NT2/D1 (cell line): ENCODE measurements at regions not wholly inside any gene's neighbourhood (a gene's known extent, or its start where the extent isn't known, plus 50 kb on each side); places are given as distances from the start of the nearest gene placed in this dataset.
"Not testable (repeated sequence)": the region's sequence is repeated elsewhere in the genome, so short reads cannot be mapped to it uniquely, and the experiment has no call there.

ENCODE experiments used
- DNase-seq: peaks from one replicate; pipeline ENCODE4 v3.0.0-alpha.2; 2011; ENCODE audit warnings: low read depth, low spot score
- H3K27me3 ChIP-seq: 2 replicates; pipeline ENCODE4 v1.6.0; 2011; ENCODE audit warnings: mild to moderate bottlenecking; ENCODE audit not compliant: insufficient read length, insufficient read depth
- H3K36me3 ChIP-seq: 2 replicates; pipeline ENCODE4 v1.6.1; 2011; ENCODE audit warnings: mild to moderate bottlenecking, low read length, mixed read lengths; ENCODE audit not compliant: insufficient read depth, insufficient read length
- H3K4me1 ChIP-seq: 2 replicates; pipeline ENCODE4 v1.5.1; 2011; ENCODE audit not compliant: insufficient read depth, insufficient read length
- H3K4me3 ChIP-seq: 2 replicates; pipeline ENCODE4 v1.5.1; 2011; ENCODE audit warnings: low read depth; ENCODE audit not compliant: insufficient read length
- H3K9ac ChIP-seq: 2 replicates; pipeline ENCODE4 v1.6.0; 2011; ENCODE audit warnings: low read depth; ENCODE audit not compliant: insufficient read length
- H3K9me3 ChIP-seq: 2 replicates; pipeline ENCODE4 v1.5.1; 2011; ENCODE audit warnings: mild to moderate bottlenecking, low read length; ENCODE audit not compliant: insufficient read depth
- SUZ12 ChIP-seq: IDR thresholded peaks from 2 replicates; pipeline ENCODE4 v1.6.1; 2011; ENCODE audit not compliant: insufficient read length, insufficient read depth; ENCODE audit errors: extremely low read depth
- YY1 ChIP-seq: IDR thresholded peaks from 2 replicates; pipeline ENCODE4 v1.6.1; 2011; ENCODE audit not compliant: insufficient read length, insufficient read depth
- ZNF274 ChIP-seq: IDR thresholded peaks from 2 replicates; pipeline ENCODE4 v1.6.1; 2011; ENCODE audit warnings: mild to moderate bottlenecking, low read depth, low read length

- no peak for DNase-seq
- no peak for TF ChIP-seq YY1
- no peak for TF ChIP-seq ZNF274
- TF ChIP-seq SUZ12: no peak
- H3K9me3 ChIP-seq: no peaks in the 10 kb centered on the region
- no peaks in the 10 kb centered on the region for H3K27me3 ChIP-seq
- H3K36me3 ChIP-seq: no peaks in the 10 kb centered on the region
- H3K4me3 ChIP-seq: no peak overlapping the region
- H3K4me1 ChIP-seq: no peaks in the 10 kb centered on the region
- H3K9ac ChIP-seq: no peak overlapping the region
Measured at GRCh38 chr7:19915596-19915995, 142.2 kb upstream of the TMEM196 start.

DNA sequence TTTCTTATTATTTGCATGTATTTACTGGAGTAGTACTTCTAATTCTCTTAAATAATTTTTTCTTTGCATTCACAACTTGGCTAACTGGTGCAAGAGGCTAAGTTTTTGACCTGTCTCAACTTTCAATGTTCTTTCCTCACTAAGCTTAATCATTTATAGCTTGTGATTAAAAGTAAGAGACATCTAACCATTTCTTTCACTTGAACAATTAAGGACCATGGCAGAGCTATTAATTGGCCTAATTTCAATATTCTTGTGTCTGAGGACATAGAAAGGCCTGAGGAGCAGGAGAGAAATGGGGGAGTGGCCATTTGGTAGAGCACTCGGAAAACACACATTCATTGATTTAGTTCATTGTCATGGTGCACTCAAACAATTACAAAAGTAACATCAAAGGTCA is 141.4 kb upstream of the TMEM196 start:
- Histone ChIP-seq H3K9ac (no peak overlapping the region), H3K4me3 (no peak overlapping the region), H3K4me1 (no peaks in the 10 kb centered on the region), H3K36me3 (no peaks in the 10 kb centered on the region), H3K9me3 (no peaks in the 10 kb centered on the region), H3K27me3 (no peaks in the 10 kb centered on the region)
- TF ChIP-seq SUZ12: no peak
- TF ChIP-seq YY1: no peak
- no peak for TF ChIP-seq ZNF274
- DNase-seq: no peak

- Histone ChIP-seq H3K9ac (no peak overlapping the region), H3K36me3 (no peaks in the 10 kb centered on the region), H3K4me1 (no peaks in the 10 kb centered on the region), H3K4me3 (no peak overlapping the region), H3K27me3 (no peaks in the 10 kb centered on the region), H3K9me3 (0 out of 2 replicates have a peak, but pooled peaks cover under 1% of the 10 kb centered on the region)
- no peak for DNase-seq
- TF ChIP-seq ZNF274: no peak
- no peak for TF ChIP-seq SUZ12
- TF ChIP-seq YY1: no peak
Measured at GRCh38 chr7:19900118-19900517, 126.7 kb upstream of the TMEM196 start.

DNA sequence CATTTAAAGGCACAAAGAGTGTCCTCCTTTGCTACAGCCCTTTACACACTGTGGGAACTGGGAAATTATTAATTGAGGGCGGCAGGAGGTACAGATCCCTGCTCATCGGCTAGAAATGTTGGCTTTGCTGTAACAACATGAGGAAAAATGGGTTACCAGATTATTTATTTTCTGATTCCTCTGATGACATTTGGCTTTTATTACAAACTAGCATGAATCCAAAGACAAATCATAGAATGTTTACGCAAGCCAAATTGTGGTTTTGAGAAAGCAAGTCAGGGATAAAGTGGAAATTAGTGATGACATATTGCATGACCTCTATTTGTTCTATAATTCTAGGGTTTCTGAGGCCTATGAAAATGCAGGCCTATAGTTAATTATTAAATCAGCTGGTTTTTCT is 126.1 kb upstream of the TMEM196 start:
- DNase-seq: no peak
- H3K9ac ChIP-seq: no peak overlapping the region
- TF ChIP-seq SUZ12 (no peak), ZNF274 (no peak), YY1 (no peak)

DNA sequence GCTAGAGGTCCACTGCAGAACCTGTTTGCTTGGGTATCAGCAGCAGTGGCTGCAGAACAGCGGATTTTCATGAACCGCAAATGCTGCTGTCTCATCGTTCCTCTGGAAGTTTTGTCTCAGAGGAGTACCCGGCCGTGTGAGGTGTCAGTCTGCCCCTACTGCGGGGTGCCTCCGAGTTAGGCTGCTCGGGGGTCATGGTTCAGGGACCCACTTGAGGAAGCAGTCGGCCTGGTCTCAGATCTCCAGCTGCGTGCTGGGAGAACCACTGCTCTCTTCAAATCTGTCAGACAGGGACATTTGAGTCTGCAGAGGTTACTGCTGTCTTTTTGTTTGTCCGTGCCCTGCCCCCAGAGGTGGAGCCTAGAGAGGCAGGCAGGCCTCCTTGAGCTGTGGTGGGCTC is 109.5 kb upstream of the TMEM196 start:
- H3K36me3 ChIP-seq, H3K27me3 ChIP-seq, H3K4me3 ChIP-seq, DNase-seq, H3K4me1 ChIP-seq, H3K9ac ChIP-seq: not testable (repeated sequence)
- H3K9me3 ChIP-seq: peaks cover 11% of the 10 kb centered on the region; the same call in 1 of the 2 replicates

More for the DNA sequence above, 126.1 kb upstream of the TMEM196 start:
- no peaks in the 10 kb centered on the region for H3K9me3 ChIP-seq
- H3K4me3 ChIP-seq: no peak overlapping the region
- H3K27me3 ChIP-seq: no peaks in the 10 kb centered on the region
- no peaks in the 10 kb centered on the region for H3K36me3 ChIP-seq
- no peaks in the 10 kb centered on the region for H3K4me1 ChIP-seq

DNA sequence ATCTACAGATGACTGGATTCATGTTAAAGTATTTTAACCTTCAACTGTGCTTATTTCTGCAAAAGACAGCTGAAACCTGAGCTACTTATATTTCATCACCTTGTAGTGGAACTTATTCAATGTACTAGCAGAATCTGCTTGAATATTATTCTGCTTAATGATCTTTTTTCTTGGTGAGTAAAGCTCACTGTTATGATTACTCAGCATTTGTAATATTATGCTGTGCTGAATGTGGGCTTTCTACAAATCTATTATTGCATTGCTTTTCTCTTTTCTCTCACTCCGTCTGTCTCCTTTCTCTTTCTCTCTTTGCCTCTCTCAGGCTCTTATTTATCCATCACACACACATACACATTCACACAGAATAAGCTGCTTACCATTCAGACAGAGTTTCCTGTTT is 98.7 kb upstream of the TMEM196 start:
- Histone ChIP-seq H3K4me1 (no peaks in the 10 kb centered on the region), H3K36me3 (no peaks in the 10 kb centered on the region), H3K27me3 (no peaks in the 10 kb centered on the region), H3K9me3 (no peaks in the 10 kb centered on the region), H3K9ac (no peak overlapping the region), H3K4me3 (no peak overlapping the region)
- DNase-seq: no peak
- no peak for TF ChIP-seq ZNF274
- TF ChIP-seq SUZ12: no peak
- no peak for TF ChIP-seq YY1

GRCh38 chr7:19871102-19871501 is 97.7 kb upstream of the TMEM196 start:
- Histone ChIP-seq H3K36me3 (no peaks in the 10 kb centered on the region), H3K4me1 (no peaks in the 10 kb centered on the region), H3K27me3 (no peaks in the 10 kb centered on the region), H3K9me3 (no peaks in the 10 kb centered on the region), H3K4me3 (no peak overlapping the region), H3K9ac (no peak overlapping the region)
- TF ChIP-seq SUZ12: no peak
- no peak for TF ChIP-seq ZNF274
- no peak for TF ChIP-seq YY1
- DNase-seq: no peak

DNA sequence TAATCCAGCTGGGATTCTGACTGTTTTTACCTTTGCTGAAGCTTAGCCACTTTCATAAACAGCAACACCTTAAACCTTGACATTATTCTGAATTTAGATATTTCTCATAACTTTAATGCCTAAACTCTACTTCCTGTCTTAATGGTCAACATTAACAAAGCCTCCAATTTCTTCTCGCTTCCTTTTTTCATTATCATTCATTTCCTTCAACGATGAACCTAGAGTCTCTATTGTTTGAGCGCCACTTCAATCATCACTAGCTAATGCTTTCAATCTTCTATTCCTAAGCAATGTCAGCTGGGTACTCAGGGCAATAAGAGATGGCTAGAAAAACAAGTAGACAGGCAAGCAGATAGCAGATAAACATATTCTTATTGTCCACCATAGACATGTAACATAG is 96.6 kb upstream of the TMEM196 start:
- no peaks in the 10 kb centered on the region for H3K9me3 ChIP-seq
- DNase-seq: no peak
- no peaks in the 10 kb centered on the region for H3K36me3 ChIP-seq
- TF ChIP-seq SUZ12 (no peak), ZNF274 (no peak), YY1 (no peak)
- no peak overlapping the region for H3K9ac ChIP-seq
- no peaks in the 10 kb centered on the region for H3K27me3 ChIP-seq
- H3K4me1 ChIP-seq: no peaks in the 10 kb centered on the region
- H3K4me3 ChIP-seq: no peak overlapping the region
